Limb (tissue), 2 donors: ENCODE measurements at regions not wholly inside any gene's neighbourhood (a gene's known extent, or its start where the extent isn't known, plus 50 kb on each side); places are given as distances from the start of the nearest gene placed in this dataset.
"Not testable (repeated sequence)": the region's sequence is repeated elsewhere in the genome, so short reads cannot be mapped to it uniquely, and the experiment has no call there.

Source experiments
- DNase-seq, 2 donors: peaks; one replicate each; pipeline ENCODE4 v3.0.0-alpha.2; 2016; ENCODE audit errors: extremely low spot score in 2 of 2

GRCh38 chr16:35195864-35196216 lies 1736.4 kb downstream of the TP53TG3F start:
- DNase-seq, result no peak

GRCh38 chr16:35196313-35196712 lies 1736.9 kb downstream of the TP53TG3F start:
- no peak for DNase-seq

DNA sequence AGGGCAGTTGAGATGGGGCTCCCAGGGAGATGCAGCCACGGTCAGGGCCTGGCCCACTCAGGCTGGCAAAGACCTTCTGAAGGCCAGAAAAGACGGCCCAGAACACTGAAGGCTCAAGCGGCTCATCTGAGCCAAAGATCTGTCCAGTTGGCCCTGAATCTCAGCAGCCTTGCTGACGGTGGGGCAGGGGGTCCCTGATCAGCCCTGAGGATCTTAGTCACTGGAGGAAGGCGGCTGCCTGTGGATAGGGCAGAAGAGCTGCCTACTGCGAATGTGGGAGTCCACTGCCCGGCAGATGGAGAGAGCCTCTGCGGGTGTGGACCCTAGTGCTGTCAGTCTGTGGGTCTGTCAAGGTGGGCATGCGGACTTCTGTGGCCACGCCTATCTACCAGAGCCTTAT lies 1738.2 kb downstream of the TP53TG3F start:
- DNase-seq, result no peak

- DNase-seq, result no peak
Observed at GRCh38 chr16:35198223-35199199, 1739.1 kb downstream of the TP53TG3F start.

GRCh38 chr16:35200662-35201061 lies 1741.2 kb downstream of the TP53TG3F start:
- no peak for DNase-seq

DNA sequence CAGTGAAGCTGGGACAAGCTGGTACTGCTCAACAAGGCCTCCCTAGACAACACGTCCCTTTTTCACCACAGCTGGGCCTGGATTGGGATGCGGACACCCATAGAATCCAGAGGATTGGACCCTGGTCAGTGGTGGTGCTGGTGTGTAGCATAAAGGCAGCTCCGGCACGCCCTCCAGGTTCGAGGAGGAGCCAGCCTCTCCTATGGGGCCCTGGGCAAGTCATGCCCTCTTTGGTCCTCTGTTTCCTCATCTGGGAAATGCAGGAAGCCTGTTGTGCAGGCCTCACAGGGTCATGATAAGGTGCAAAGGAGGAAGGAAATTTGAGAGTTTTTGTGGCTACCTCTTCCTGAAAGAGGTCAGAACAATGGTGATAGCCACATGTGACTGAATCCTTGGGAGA lies 1741.7 kb downstream of the TP53TG3F start:
- no peak for DNase-seq

- no peak for DNase-seq
Observed at GRCh38 chr16:35203636-35204035, 1744.2 kb downstream of the TP53TG3F start.

- no peak for DNase-seq
Observed at GRCh38 chr16:35207059-35207999, 1747.9 kb downstream of the TP53TG3F start.

- DNase-seq, result no peak
Observed at GRCh38 chr16:35208001-35208935, 1748.9 kb downstream of the TP53TG3F start.

- no peak for DNase-seq
Observed at GRCh38 chr16:35210681-35211433, 1751.4 kb downstream of the TP53TG3F start.

- DNase-seq, result no peak
Observed at GRCh38 chr16:35214840-35215239, 1755.4 kb downstream of the TP53TG3F start.

- no peak for DNase-seq
Observed at GRCh38 chr16:35215287-35215686, 1755.9 kb downstream of the TP53TG3F start.

GRCh38 chr16:35216261-35216660 lies 1756.8 kb downstream of the TP53TG3F start:
- DNase-seq, result not testable (repeated sequence)

GRCh38 chr16:35221482-35222185 lies 1762.2 kb downstream of the TP53TG3F start:
- DNase-seq, result no peak

GRCh38 chr16:35234679-35235078 lies 1775.3 kb downstream of the TP53TG3F start:
- no peak for DNase-seq

DNA sequence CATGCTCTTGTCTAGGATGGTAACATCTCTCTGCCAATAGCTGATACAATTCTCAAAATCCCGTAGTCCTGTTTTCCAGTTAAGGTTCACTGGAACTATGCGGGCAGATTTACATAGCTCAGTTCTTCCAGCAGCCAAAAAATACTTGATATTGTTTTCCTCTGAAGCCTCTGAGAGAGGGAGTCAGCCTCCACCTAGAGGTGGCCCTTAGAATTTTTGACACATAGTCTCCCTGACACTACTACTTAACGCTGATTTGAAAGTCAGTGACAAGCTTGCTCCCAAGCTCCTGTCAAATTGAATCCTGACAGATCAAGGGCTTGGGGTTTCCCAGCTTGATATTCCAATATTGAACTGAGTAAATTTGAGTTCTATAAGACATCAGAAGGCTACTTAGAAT lies 1780.1 kb downstream of the TP53TG3F start:
- DNase-seq, result no peak

- no peak for DNase-seq
Observed at GRCh38 chr16:35249051-35249450, 1789.6 kb downstream of the TP53TG3F start.

DNA sequence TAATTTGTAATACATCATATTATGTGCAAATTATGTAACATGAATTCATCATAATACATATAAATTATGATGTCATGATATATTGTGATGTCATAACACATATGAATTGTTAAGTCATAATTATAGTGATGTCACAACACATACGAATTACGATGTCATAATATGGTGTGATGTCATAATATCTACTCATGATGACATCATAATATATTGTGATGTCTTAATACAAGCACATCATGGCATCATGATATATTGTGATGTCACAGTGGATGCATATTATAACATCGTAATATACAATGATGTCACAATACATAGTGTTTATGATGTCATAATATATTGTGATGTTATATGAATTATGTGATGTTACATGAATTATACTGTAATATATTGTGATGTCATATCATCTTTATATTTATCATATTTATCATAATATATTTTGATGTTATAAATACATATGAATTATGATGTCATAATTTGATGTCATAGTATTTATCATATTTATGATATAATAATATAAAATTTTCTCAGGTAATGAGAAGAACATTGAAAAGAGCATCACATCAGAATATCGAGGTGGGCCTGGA lies 1793.0 kb downstream of the TP53TG3F start:
- DNase-seq, result no peak

DNA sequence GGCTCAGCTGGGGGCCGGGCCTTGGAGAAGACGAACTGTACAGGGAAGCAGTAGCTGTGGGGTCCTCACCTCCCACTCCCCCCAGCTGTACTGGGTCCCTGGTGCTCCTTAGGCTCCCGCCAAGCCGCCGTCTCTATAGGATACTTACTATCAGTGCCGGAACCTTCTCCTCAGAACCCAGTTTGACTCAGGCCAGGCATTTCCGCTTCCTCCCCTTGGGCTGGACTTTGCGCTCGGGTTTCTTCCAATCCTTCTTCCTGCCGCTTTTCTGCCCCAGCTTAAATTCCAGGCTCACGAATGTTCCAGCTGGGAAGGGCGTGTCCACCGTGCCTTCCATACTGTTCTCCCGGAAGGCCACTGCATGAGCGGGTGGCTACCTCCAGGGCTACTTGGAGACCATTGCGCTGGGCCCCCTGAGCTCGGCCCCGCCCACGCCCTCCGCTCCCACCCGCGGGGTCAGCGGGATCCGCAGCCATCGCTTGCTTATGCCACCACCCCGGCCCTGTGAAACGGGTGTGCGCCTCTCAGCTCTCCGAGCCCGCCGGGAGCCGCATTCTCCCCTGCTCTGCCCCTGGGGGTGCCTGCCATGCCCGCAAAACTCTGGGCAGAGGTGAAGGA lies 1795.9 kb downstream of the TP53TG3F start:
- DNase-seq, result no peak
